T-helper 1 cell (primary cell): ENCODE measurements at regions not wholly inside any gene's neighbourhood (a gene's known extent, or its start where the extent isn't known, plus 50 kb on each side); places are given as distances from the start of the nearest gene placed in this dataset.

ENCODE experiments used
- DNase-seq, 5 donors: peaks; one replicate each; pipeline ENCODE4 v3.0.0-alpha.2; 2012 to 2020

GRCh38 chr6:2454180-2454579 lies 208.8 kb upstream of the GMDS start:
- no peak for DNase-seq

- DNase-seq = no peak
Observed at GRCh38 chr6:2450546-2450945, 205.1 kb upstream of the GMDS start.

- no peak for DNase-seq
Observed at GRCh38 chr6:2449572-2449940, 204.2 kb upstream of the GMDS start.

GRCh38 chr6:2448826-2449571 lies 203.6 kb upstream of the GMDS start:
- DNase-seq = peak in 1 of 5 donors; percentile 44

GRCh38 chr6:2447931-2448330 lies 202.5 kb upstream of the GMDS start:
- DNase-seq = no peak

DNA sequence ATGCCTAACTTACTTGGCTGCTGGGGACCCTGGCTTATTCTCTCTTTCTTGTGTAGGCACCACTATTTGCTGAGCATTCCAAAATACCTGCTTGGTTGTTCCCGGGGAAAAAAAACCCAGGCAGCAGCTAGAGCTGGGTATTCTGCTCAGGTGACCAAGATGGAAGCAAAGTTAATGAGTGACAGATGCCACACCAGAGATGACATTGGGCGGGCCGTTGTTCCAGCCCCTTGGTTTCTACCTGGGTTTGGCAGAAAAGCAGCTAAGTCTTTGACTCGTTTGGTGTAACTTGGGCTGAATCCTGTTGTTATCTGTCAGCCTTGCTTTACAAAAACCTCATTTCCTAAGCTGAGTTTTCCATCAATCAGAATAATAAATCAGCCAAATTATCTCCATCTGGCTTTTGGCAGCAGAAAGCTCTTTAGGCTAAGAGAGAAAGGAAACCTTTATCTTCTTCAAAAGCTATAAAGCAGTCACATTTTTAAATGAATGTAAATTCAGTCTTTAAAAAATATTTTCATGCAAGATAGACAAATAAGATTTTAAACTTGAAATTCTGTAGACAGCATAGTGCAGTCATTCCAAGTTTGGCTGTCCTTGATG lies 202.0 kb upstream of the GMDS start:
- DNase-seq = no peak

DNA sequence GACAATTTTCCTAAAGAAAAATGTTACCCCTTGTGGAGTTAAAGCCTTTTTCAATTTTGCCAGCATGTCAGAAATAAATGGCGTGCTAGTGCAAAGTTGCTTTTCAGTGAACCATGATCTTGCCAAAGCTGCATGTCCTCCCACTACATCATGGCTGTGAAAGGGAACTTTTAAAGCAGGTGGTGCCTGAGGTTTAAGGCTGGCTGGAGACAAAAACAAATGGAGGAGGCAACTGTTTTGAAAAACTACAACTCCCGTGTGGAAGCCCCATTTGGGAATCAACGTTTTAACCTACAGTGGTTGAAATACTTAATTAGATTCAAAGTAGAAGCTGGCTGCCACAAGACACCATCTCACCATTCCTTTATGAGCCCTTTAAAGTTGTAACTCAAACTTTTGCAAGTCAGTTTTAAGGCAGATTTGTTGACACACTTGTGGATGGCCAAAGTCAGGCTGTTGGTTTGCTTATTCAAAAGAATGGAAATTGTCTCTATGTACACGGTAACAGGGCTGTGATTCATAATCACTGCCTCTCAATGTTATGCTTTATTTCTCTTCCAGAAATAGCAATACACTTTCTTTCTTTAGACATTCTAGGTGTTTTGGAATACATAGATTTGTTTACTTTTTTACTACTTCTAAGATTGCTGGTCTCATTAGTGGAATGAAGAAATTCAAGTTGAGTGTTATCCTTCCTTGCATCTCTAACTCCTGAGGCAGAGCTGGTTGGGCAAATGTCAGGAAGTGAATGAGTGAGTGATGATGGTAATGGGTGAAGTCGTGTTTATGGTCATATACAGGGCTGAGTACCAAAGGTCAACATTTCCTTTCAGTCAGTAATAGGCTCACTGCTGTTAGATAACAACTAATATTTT lies 196.4 kb upstream of the GMDS start:
- DNase-seq = no peak

DNA sequence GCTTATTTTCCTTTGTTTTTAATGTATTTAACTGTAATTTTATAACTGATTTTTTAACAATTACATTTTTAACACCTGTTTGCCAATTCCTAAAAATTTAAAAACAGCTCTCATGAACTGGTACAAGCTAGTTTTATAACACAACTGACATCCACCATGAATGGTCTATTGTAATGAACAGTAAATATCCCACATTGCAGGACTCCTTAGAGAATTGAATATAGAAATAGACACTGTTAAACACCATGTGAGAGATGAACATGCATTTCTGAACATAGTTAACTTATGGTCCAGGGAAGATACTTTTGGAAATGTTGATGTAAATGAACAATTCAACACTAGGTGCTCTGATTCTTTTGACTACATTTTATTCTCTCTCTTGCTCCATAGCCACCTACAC lies 195.1 kb upstream of the GMDS start:
- no peak for DNase-seq

DNA sequence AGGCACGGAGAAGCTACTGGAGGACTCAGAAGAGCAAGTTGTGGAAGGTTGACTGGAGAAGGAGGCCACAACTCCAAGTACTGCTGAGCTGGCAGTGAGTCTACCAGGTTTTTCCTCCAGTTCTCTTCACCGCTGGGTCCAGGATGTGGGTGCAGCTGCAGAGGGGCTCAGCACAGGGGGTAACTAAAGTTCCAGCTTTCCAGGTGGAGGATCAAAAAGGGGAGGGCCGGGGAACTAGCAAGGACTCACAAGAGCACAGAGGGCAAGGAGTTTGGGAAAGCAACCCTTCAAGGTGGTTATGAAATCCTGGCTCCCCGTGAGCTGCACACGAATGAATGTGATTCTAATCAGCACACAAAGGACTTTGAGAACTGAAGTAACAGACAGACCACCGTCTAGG lies 194.2 kb upstream of the GMDS start:
- DNase-seq = no peak

- DNase-seq = no peak
Observed at GRCh38 chr6:2439082-2439481, 193.7 kb upstream of the GMDS start.

DNA sequence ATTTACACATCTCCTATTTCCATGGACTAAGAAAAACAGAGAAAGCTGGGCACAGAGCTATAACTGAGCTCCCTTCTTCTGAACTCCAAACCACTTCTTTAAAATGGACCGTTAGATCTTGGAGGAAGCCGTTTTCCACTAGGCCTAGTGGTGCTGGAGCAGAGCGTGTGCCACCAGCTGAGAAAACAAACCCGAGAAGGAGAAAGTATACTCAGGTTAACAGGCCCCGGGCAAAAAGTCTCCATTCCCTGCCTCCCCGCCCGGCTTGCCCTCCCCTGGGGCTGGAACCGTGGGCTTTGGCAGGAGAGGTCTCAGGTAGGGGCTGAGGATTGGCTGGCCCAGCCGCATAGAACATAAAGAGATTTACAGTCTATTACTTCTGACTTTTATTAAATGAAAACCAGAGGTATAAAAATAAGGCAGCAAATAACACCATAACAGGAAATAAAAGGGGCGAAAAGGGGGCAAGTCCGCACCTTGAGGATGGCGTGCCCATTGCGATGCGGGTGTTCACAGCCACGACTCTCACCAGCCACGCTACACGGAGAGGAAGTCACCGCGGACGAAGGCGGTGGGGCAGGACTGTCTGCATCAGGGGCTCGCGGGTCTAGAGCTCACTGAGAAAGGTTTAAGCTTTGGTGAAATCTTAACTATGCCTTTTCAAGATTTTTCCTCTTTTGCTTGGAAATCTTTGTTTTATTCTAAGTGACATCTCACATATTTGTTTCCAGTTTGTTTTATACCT lies 191.2 kb upstream of the GMDS start:
- no peak for DNase-seq

GRCh38 chr6:2435323-2435722 lies 189.9 kb upstream of the GMDS start:
- no peak for DNase-seq

GRCh38 chr6:2434912-2435311 lies 189.5 kb upstream of the GMDS start:
- no peak for DNase-seq

- DNase-seq = no peak
Observed at GRCh38 chr6:2434116-2434515, 188.7 kb upstream of the GMDS start.

DNA sequence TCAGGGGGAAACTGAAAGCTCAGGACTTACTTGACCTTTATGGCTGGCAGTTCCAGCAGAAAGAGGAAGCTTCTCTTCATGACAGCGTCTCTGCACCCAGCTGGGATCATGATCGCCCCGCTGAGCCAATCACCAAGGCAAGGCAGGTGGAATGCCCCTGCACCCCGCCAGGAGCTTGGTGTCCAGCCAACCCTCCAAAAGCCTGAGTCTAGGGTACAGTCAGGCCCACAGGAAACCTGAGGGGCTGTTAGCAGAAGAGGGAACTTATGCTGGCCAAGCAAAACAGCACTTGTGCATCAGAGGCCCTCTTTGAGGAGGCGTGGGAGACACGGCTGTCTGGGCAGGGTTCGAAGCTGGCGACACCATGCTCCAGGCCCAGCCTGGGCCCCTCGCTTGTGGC lies 188.3 kb upstream of the GMDS start:
- DNase-seq = no peak

GRCh38 chr6:2433266-2433665 lies 187.9 kb upstream of the GMDS start:
- no peak for DNase-seq

DNA sequence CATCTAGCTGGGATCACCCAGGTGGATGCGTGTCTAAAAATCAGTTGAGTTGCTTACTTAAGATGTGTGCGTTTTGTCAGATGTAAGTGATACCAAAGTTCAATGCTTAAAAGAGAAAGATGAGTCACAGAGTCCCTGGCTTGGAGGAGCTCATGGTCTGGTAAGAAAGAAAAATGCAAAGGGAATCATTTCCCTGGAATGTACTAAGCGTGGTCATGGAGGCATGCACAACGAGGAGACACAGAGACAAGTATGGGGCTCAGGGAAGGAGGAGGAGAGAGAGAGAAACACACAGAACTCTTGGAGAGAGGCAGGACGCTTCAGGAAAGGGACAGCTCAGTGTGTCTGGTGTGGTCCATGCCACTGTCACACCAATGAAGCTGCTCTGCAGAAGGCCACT lies 186.9 kb upstream of the GMDS start:
- DNase-seq = no peak

DNA sequence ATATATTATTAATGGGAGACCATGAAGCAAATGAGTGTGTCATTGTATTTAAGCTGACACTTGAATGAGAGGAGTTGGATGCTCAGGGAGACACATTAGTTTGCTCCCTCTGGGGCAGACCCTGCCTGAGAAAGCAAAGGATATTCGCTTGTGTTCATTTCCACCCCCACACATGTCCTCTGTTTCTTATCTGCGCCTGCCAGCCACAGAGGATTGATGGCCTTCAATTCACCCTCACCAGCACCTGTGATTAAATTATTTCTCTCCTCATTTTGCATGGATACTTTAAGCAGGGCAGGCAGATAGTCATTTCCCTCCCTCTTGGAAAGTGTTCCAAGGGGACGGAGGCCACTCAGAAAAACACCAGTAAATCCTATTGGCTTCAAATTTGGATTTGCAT lies 185.2 kb upstream of the GMDS start:
- DNase-seq = no peak

GRCh38 chr6:2429460-2429859 lies 184.1 kb upstream of the GMDS start:
- DNase-seq = no peak

GRCh38 chr6:2429032-2429431 lies 183.6 kb upstream of the GMDS start:
- no peak for DNase-seq

DNA sequence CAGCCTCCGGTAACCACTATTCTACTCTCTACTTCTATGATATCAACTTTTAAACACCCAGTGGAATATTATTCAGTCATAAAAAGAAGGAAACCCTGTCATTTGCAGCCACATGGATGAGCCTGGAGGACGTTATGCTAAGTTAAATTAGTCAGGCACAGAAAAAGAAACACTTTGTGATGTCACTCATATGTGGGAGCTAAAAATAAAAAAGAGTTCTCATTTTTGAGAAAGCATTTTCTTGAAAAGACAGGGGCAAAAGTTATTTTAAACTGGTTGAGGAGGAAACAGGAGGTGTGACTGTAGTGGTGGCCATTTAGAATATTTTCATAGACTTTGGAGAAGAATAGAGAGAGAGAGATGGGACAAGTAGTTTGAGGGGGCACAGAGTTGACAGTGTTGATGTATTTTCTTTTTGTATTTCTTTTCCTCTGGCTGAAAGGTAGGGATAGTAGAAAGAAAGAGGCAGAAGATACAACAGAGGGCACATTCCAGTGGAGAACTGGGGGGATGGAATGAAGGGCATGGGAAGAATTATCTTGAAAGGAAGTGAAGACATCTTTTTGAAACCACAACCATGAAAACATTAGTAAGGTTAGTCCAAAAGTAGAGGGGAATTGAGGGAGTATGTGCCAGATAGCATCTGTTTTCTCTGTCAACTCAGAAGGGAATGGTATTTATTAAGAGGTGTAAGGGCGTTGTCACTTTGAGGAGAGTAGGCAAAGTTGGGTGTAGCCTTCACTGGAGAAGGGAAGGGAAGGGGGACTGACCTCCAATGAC lies 181.3 kb upstream of the GMDS start:
- no peak for DNase-seq

- DNase-seq = no peak
Observed at GRCh38 chr6:2416128-2416712, 170.8 kb upstream of the GMDS start.
